K562 (cell line): ENCODE measurements at regions not wholly inside any gene's neighbourhood (a gene's known extent, or its start where the extent isn't known, plus 50 kb on each side); places are given as distances from the start of the nearest gene placed in this dataset.

Experiments used
- NR1H2 ChIP-seq: sonication (generic); formaldehyde crosslinking; IDR thresholded peaks from 2 replicates; pipeline ENCODE4 v1.4.0; 2020; ENCODE audit warnings: mild to moderate bottlenecking, missing genetic modification reagents
- PHF8 ChIP-seq: fragments of 200-600 bp; sonication (generic); IDR thresholded peaks from 2 replicates; pipeline ENCODE4 v1.6.1; 2012; ENCODE audit warnings: mixed run types, mild to moderate bottlenecking, inconsistent platforms, low read length, moderate library complexity, borderline replicate concordance
- PRMT5 ChIP-seq: sonication (generic); formaldehyde crosslinking; IDR thresholded peaks from 2 replicates; pipeline ENCODE4 v1.5.0; 2020; ENCODE audit warnings: missing genetic modification reagents
- STAG1 ChIP-seq: sonication (generic); formaldehyde crosslinking; IDR thresholded peaks from 2 replicates; pipeline ENCODE4 v1.5.0; 2020; ENCODE audit warnings: missing genetic modification reagents, borderline replicate concordance
- ZC3H8 ChIP-seq: fragments of 450-650 bp; IDR thresholded peaks from 2 replicates; pipeline ENCODE4 v1.6.1; 2017
- ZNF561 ChIP-seq: fragments of 450-650 bp; formaldehyde crosslinking; conservative IDR thresholded peaks from 2 replicates; pipeline ENCODE4 v1.4.0; 2020; ENCODE audit warnings: mild to moderate bottlenecking, moderate library complexity
- ZSCAN29 ChIP-seq: fragments of 450-650 bp; IDR thresholded peaks from 2 replicates; pipeline ENCODE4 v1.6.1; 2017
- TF ChIP-seq, protein P1 (sequence below): fragments of 200-800 bp; sonication (Bioruptor generic); IDR thresholded peaks from 2 replicates; pipeline ENCODE4 v1.6.1; 2016; ENCODE audit warnings: missing genetic modification characterization, missing compliant biosample characterization

DNA sequence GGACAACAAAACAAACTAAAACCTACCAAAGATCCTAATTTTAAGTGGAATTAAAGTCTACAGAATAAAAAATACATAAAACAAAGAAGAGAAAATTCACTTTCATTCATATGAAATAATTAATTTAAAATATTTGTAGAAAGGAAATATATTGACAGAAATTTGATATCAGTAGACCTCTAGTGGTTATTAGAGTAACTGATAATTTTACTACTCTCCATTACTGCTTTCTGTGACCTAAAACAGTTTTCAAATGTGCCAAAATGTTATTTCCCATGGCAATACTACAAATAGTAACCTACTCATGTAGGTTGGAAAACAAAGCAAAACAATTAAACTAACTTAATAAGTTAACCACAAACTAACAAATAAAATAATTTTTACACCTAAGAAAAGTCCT, 147.1 kb downstream of the NOL4 start (continued):
- TF ChIP-seq, protein P1, sequence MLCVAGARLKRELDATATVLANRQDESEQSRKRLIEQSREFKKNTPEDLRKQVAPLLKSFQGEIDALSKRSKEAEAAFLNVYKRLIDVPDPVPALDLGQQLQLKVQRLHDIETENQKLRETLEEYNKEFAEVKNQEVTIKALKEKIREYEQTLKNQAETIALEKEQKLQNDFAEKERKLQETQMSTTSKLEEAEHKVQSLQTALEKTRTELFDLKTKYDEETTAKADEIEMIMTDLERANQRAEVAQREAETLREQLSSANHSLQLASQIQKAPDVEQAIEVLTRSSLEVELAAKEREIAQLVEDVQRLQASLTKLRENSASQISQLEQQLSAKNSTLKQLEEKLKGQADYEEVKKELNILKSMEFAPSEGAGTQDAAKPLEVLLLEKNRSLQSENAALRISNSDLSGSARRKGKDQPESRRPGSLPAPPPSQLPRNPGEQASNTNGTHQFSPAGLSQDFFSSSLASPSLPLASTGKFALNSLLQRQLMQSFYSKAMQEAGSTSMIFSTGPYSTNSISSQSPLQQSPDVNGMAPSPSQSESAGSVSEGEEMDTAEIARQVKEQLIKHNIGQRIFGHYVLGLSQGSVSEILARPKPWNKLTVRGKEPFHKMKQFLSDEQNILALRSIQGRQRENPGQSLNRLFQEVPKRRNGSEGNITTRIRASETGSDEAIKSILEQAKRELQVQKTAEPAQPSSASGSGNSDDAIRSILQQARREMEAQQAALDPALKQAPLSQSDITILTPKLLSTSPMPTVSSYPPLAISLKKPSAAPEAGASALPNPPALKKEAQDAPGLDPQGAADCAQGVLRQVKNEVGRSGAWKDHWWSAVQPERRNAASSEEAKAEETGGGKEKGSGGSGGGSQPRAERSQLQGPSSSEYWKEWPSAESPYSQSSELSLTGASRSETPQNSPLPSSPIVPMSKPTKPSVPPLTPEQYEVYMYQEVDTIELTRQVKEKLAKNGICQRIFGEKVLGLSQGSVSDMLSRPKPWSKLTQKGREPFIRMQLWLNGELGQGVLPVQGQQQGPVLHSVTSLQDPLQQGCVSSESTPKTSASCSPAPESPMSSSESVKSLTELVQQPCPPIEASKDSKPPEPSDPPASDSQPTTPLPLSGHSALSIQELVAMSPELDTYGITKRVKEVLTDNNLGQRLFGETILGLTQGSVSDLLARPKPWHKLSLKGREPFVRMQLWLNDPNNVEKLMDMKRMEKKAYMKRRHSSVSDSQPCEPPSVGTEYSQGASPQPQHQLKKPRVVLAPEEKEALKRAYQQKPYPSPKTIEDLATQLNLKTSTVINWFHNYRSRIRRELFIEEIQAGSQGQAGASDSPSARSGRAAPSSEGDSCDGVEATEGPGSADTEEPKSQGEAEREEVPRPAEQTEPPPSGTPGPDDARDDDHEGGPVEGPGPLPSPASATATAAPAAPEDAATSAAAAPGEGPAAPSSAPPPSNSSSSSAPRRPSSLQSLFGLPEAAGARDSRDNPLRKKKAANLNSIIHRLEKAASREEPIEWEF (CRISPR knock-in tag), result no peak
- TF ChIP-seq ZC3H8, result no peak
- TF ChIP-seq NR1H2 (CRISPR knock-in tag), result no peak
- no peak for TF ChIP-seq PHF8
- no peak for TF ChIP-seq PRMT5 (CRISPR knock-in tag)
- no peak for TF ChIP-seq ZNF561 (CRISPR knock-in tag)
- no peak for TF ChIP-seq ZSCAN29
- no peak for TF ChIP-seq STAG1 (CRISPR knock-in tag)
